Ovary (tissue), 7 donors: ENCODE measurements at regions not wholly inside any gene's neighbourhood (a gene's known extent, or its start where the extent isn't known, plus 50 kb on each side); places are given as distances from the start of the nearest gene placed in this dataset.

ENCODE experiments used
- DNase-seq, 5 donors: peaks; one replicate each; pipeline ENCODE4 v3.0.0-alpha.2; 2019 to 2020
- H3K27ac ChIP-seq, 2 donors: fragments of 200-600 bp; one replicate each; pipeline versions ENCODE4 v1.5.1 to v1.8.0; 2019 to 2022
- H3K27me3 ChIP-seq: fragments of 200-600 bp; one replicate; pipeline ENCODE4 v1.8.0; 2022
- H3K36me3 ChIP-seq: fragments of 200-600 bp; sonication (generic); one replicate; pipeline ENCODE4 v1.5.1; 2019
- H3K4me1 ChIP-seq: one replicate; pipeline ENCODE4 v1.8.1; 2013; ENCODE audit warnings: mild to moderate bottlenecking, moderate library complexity; ENCODE audit not compliant: insufficient read depth
- H3K4me3 ChIP-seq: fragments of 200-600 bp; sonication (generic); one replicate; pipeline ENCODE4 v1.5.1; 2017
- H3K9me3 ChIP-seq, 2 donors: fragments of 200-600 bp in 1 of 2; sonication (generic) in 1 of 2; one replicate each; pipeline versions ENCODE4 v1.5.1 to v1.8.1; 2013 to 2019; ENCODE audit warnings: mild to moderate bottlenecking in 1 of 2, moderate library complexity in 1 of 2
- CTCF ChIP-seq, 3 donors: fragments of 450-650 bp in 2 of 3; fragments of 200-600 bp in 1 of 3; IDR thresholded peaks; one replicate each; pipeline versions ENCODE4 v1.5.1 to v1.8.0; 2016 to 2022; ENCODE audit warnings: antibody characterized with exemption in 3 of 3, mild to moderate bottlenecking in 1 of 3
- EP300 ChIP-seq: sonication (generic); formaldehyde crosslinking; IDR thresholded peaks from one replicate; pipeline ENCODE4 v1.6.1; 2017; ENCODE audit warnings: antibody characterized with exemption
- POLR2A ChIP-seq: fragments of 450-650 bp; IDR thresholded peaks from one replicate; pipeline ENCODE4 v1.6.1; 2017; ENCODE audit warnings: antibody characterized with exemption, mild to moderate bottlenecking, moderate library complexity
- WGBS, 3 donors: extraction: QIAGEN DNeasy Blood & Tissue Kit in 1 of 3; methylation state at CpG; one replicate each; pipeline versions ENCODE4 v1.1.5 to v1.1.7; 2013 to 2017; 5-methylcytosine and 5-hydroxymethylcytosine counted together
- intact Hi-C, 4 donors: fragments of 100-400 bp; cut with DNase I; formaldehyde crosslinking; loops; one replicate each; pipeline versions ENCODE4 v1.11.0 to v1.15.1; 2022 to 2023
- donor health status: DM: no; HTN: no; CAD: no; lungs with moderate emphysema.
- donor health status: DM: no; HTN: no; CAD: no.
- donor health status: Bipolar disorder and iron deficiency.
- donor health status: DM: no; HTN: no; CAD: no.
- donor health status: DM: yes; HTN: yes; CAD: no.

GRCh38 chr4:59838236-59838635 lies 1361.9 kb upstream of the ADGRL3 start:
- WGBS, 3 donors = 86 to 90% (median 88%) methylated on average over 3 of the region's 3 CpGs
- H3K4me1 ChIP-seq = no peaks in the 10 kb centered on the region
- TF ChIP-seq CTCF (IDR thresholded peaks at IDR 0.05) = no peak
- no peak for TF ChIP-seq EP300
- no peak for TF ChIP-seq POLR2A
- H3K9me3 ChIP-seq = no peaks in the 10 kb centered on the region
- no peak for DNase-seq
- H3K27me3 ChIP-seq = no peaks in the 10 kb centered on the region
- H3K4me3 ChIP-seq = no peak overlapping the region
- no peaks in the 10 kb centered on the region for H3K36me3 ChIP-seq
- intact Hi-C loops = no loop called here
- H3K27ac ChIP-seq = no peak overlapping the region

- TF ChIP-seq POLR2A (no peak), CTCF (IDR thresholded peaks at IDR 0.05) (no peak), EP300 (no peak)
- WGBS, 3 donors = 71 to 84% (median 72%) methylated on average over 1 of the region's 1 CpG
Measured at GRCh38 chr4:59841698-59842097, 1358.4 kb upstream of the ADGRL3 start.

GRCh38 chr4:59848457-59848856 lies 1351.7 kb upstream of the ADGRL3 start:
- H3K36me3 ChIP-seq = no peaks in the 10 kb centered on the region
- no peaks in the 10 kb centered on the region for H3K27me3 ChIP-seq
- H3K9me3 ChIP-seq = no peaks in the 10 kb centered on the region
- H3K4me1 ChIP-seq = no peaks in the 10 kb centered on the region
- 61 to 81% (median 70%) methylated on average over 2 of the region's 2 CpGs for WGBS, 3 donors
- no peak overlapping the region for H3K27ac ChIP-seq
- no peak for DNase-seq
- TF ChIP-seq POLR2A (no peak), EP300 (no peak), CTCF (IDR thresholded peaks at IDR 0.05) (no peak)
- H3K4me3 ChIP-seq = no peak overlapping the region
- intact Hi-C loops = no loop called here

More at GRCh38 chr4:59841698-59842097, 1358.4 kb upstream of the ADGRL3 start:
- intact Hi-C loops = no loop called here
- H3K4me1 ChIP-seq = no peaks in the 10 kb centered on the region
- no peak overlapping the region for H3K27ac ChIP-seq
- DNase-seq = no peak
- H3K9me3 ChIP-seq = no peaks in the 10 kb centered on the region
- no peak overlapping the region for H3K4me3 ChIP-seq
- no peaks in the 10 kb centered on the region for H3K27me3 ChIP-seq
- no peaks in the 10 kb centered on the region for H3K36me3 ChIP-seq

- intact Hi-C loops = no loop called here
- Histone ChIP-seq H3K36me3 (no peaks in the 10 kb centered on the region), H3K4me1 (no peaks in the 10 kb centered on the region), H3K9me3 (no peaks in the 10 kb centered on the region), H3K4me3 (no peak overlapping the region), H3K27ac (no peak overlapping the region), H3K27me3 (no peaks in the 10 kb centered on the region)
- no peak for TF ChIP-seq POLR2A
- TF ChIP-seq EP300 = no peak
- no peak for TF ChIP-seq CTCF (IDR thresholded peaks at IDR 0.05)
- peak in 1 of 5 donors; percentile 12 for DNase-seq
- 84 to 89% (median 85%) methylated on average over 17 to 18 of the region's 18 CpGs for WGBS, 3 donors
Measured at GRCh38 chr4:59855630-59856352, 1344.3 kb upstream of the ADGRL3 start.
